ENCODE measurements at regions not wholly inside any gene's neighbourhood (a gene's known extent, or its start where the extent isn't known, plus 50 kb on each side); places are given as distances from the start of the nearest gene placed in this dataset.

GRCh38 chr2:20125164-20125563 is 73.7 kb upstream of the LAPTM4A start:
- H4K20me1 ChIP-seq (ENCODE audit: low read depth, low read length), result no peaks in the 10 kb centered on the region

DNA sequence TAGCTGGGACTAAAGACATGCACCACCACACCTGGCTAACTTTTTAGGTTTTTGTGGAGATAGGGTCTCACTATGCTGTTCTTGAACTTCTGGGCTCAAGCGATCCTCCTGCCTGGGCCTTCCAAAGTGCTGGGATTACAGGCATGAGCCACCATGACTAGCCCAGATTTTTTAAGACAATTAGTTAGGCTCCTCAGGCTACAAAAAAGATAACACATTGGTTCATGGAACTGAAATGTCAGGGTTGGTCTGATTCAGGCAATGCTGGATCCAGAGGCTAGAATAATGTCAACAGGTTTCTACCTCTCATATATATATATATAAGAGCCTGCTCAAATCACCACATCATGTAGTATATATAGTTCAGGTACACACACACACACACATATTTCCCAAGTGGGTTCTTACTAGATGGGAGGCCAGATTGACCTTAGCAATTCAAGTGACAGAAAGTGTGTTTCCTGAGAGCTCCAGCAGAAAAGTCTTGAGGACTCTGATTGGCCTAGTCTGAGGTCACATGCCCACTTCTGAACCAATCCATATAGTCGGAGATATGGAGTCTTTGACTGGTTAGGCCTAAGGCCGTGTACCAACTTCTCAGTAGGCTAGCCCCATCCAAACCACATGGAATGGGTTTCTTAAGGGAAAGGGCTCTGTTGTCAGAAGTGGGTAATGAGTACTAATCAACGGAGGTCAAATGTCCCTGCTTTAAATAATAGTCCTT is 72.6 kb upstream of the LAPTM4A start:
- TF ChIP-seq EZH2phosphoT487 (conservative IDR thresholded peaks at IDR 0.05; ENCODE audit: low read length), result no peak
- no peak for TF ChIP-seq CTCF (IDR thresholded peaks at IDR 0.05; ENCODE audit: insufficient read depth, low read length, poor library complexity, severe bottlenecking)
- H3K9me3 ChIP-seq (ENCODE audit: insufficient read depth, low read length), result no peaks in the 10 kb centered on the region
- H3K79me2 ChIP-seq (ENCODE audit: insufficient read depth, low read length), result no peaks in the 10 kb centered on the region
- no peak overlapping the region for H3K9ac ChIP-seq (ENCODE audit: low read length)
- no peaks in the 10 kb centered on the region for H4K20me1 ChIP-seq (ENCODE audit: low read depth, low read length)
- 0 out of 2 replicates have a peak, but pooled peaks cover 3% of the 10 kb centered on the region for H3K27me3 ChIP-seq (ENCODE audit: low read length)
- H3K36me3 ChIP-seq (ENCODE audit: low read length), result no peaks in the 10 kb centered on the region
- H2AFZ ChIP-seq (ENCODE audit: low read depth, low read length, severe bottlenecking), result no peak overlapping the region
- no peak overlapping the region for H3K4me3 ChIP-seq (ENCODE audit: insufficient read depth, low read length, poor library complexity, severe bottlenecking)
- H3F3A ChIP-seq (ENCODE audit: insufficient read depth), result no peaks in the 10 kb centered on the region
- H3K9me2 ChIP-seq (replicated peaks; ENCODE audit: insufficient read depth, low read length), result no peaks in the 10 kb centered on the region
- H3K27ac ChIP-seq (ENCODE audit: low read depth, low read length), result no peak overlapping the region
- H3K4me2 ChIP-seq (ENCODE audit: low read depth, low read length, poor library complexity, severe bottlenecking), result no peak overlapping the region

More at GRCh38 chr2:20125164-20125563, 73.7 kb upstream of the LAPTM4A start:
- Histone ChIP-seq H3K36me3 (ENCODE audit: low read length) (no peaks in the 10 kb centered on the region), H3K79me2 (ENCODE audit: insufficient read depth, low read length) (no peaks in the 10 kb centered on the region), H3F3A (ENCODE audit: insufficient read depth) (no peaks in the 10 kb centered on the region), H3K9me2 (replicated peaks; ENCODE audit: insufficient read depth, low read length) (no peaks in the 10 kb centered on the region), H3K27ac (ENCODE audit: low read depth, low read length) (no peak overlapping the region), H3K4me2 (ENCODE audit: low read depth, low read length, poor library complexity, severe bottlenecking) (no peak overlapping the region), H3K27me3 (ENCODE audit: low read length) (0 out of 2 replicates have a peak, but pooled peaks cover 3% of the 10 kb centered on the region), H3K4me3 (ENCODE audit: insufficient read depth, low read length, poor library complexity, severe bottlenecking) (no peak overlapping the region), H3K9me3 (ENCODE audit: insufficient read depth, low read length) (no peaks in the 10 kb centered on the region), H2AFZ (ENCODE audit: low read depth, low read length, severe bottlenecking) (no peak overlapping the region), H3K9ac (ENCODE audit: low read length) (no peak overlapping the region)
- TF ChIP-seq EZH2phosphoT487 (conservative IDR thresholded peaks at IDR 0.05; ENCODE audit: low read length), result no peak
- TF ChIP-seq CTCF (IDR thresholded peaks at IDR 0.05; ENCODE audit: insufficient read depth, low read length, poor library complexity, severe bottlenecking), result no peak

GRCh38 chr2:20122864-20123263 is 71.4 kb upstream of the LAPTM4A start:
- TF ChIP-seq EZH2phosphoT487 (conservative IDR thresholded peaks at IDR 0.05; ENCODE audit: low read length) (no peak), CTCF (IDR thresholded peaks at IDR 0.05; ENCODE audit: insufficient read depth, low read length, poor library complexity, severe bottlenecking) (no peak)
- Histone ChIP-seq H3K9me3 (ENCODE audit: insufficient read depth, low read length) (no peaks in the 10 kb centered on the region), H3K4me2 (ENCODE audit: low read depth, low read length, poor library complexity, severe bottlenecking) (no peak overlapping the region), H4K20me1 (ENCODE audit: low read depth, low read length) (no peaks in the 10 kb centered on the region), H3F3A (ENCODE audit: insufficient read depth) (no peaks in the 10 kb centered on the region), H3K27me3 (ENCODE audit: low read length) (0 out of 2 replicates have a peak, but pooled peaks cover 3% of the 10 kb centered on the region), H3K9ac (ENCODE audit: low read length) (no peak overlapping the region), H2AFZ (ENCODE audit: low read depth, low read length, severe bottlenecking) (no peak overlapping the region), H3K27ac (ENCODE audit: low read depth, low read length) (no peak overlapping the region), H3K79me2 (ENCODE audit: insufficient read depth, low read length) (no peaks in the 10 kb centered on the region), H3K36me3 (ENCODE audit: low read length) (no peaks in the 10 kb centered on the region), H3K9me2 (replicated peaks; ENCODE audit: insufficient read depth, low read length) (no peaks in the 10 kb centered on the region), H3K4me3 (ENCODE audit: insufficient read depth, low read length, poor library complexity, severe bottlenecking) (no peak overlapping the region)

Measured in SU-DHL-6 (cell line).